HG03439 (cell line): ENCODE measurements at regions not wholly inside any gene's neighbourhood (a gene's known extent, or its start where the extent isn't known, plus 50 kb on each side); places are given as distances from the start of the nearest gene placed in this dataset.
"Not testable (repeated sequence)": the region's sequence is repeated elsewhere in the genome, so short reads cannot be mapped to it uniquely, and the experiment has no call there.

Source experiments
- ATAC-seq: cut with Tn5 transposase; IDR thresholded peaks from one replicate; pipeline ENCODE4 v1.9.1; 2021; ENCODE audit warnings: mild to moderate bottlenecking, moderate library complexity; ENCODE audit not compliant: unreplicated experiment

- no peak for ATAC-seq
Observed at GRCh38 chr3:34570916-34571705, 772.7 kb downstream of the PDCD6IP start.

GRCh38 chr3:34571714-34572113 lies 773.3 kb downstream of the PDCD6IP start:
- no peak for ATAC-seq

GRCh38 chr3:34575776-34576175 lies 777.3 kb downstream of the PDCD6IP start:
- ATAC-seq, result no peak

- ATAC-seq, result no peak
Observed at GRCh38 chr3:34582055-34582454, 783.6 kb downstream of the PDCD6IP start.

GRCh38 chr3:34583451-34583850 lies 785.0 kb downstream of the PDCD6IP start:
- no peak for ATAC-seq

GRCh38 chr3:34584971-34585370 lies 786.5 kb downstream of the PDCD6IP start:
- no peak for ATAC-seq

GRCh38 chr3:34599595-34599994 lies 801.2 kb downstream of the PDCD6IP start:
- ATAC-seq, result no peak

GRCh38 chr3:34619990-34620389 lies 821.6 kb downstream of the PDCD6IP start:
- ATAC-seq, result no peak

GRCh38 chr3:34626699-34627098 lies 828.3 kb downstream of the PDCD6IP start:
- no peak for ATAC-seq

GRCh38 chr3:34634939-34635338 lies 836.5 kb downstream of the PDCD6IP start:
- ATAC-seq, result no peak

- ATAC-seq, result no peak
Observed at GRCh38 chr3:34635352-34635850, 837.0 kb downstream of the PDCD6IP start.

GRCh38 chr3:34646911-34647460 lies 848.6 kb downstream of the PDCD6IP start:
- ATAC-seq, result no peak

- ATAC-seq, result no peak
Observed at GRCh38 chr3:34650131-34650530, 851.7 kb downstream of the PDCD6IP start.

DNA sequence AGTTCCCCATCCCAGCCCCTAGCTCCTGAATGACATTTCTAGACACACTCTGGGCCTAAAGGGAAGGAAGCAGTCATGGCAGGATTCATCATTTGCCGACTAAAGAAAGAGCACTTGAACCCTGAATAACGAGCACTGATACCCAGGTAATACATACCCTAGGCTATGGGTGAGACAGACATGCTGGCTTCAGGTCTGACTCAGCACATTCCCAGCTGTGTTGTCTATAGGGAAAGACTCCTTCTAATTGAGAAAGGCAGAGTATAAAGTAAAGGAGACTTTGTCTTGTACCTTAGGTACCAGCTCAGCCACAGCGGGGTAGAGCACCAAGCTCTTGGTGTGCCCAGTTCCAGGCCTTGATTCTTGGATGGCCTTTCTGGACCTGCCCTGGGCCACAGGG lies 870.5 kb downstream of the PDCD6IP start:
- no peak for ATAC-seq

GRCh38 chr3:34669490-34669889 lies 871.1 kb downstream of the PDCD6IP start:
- no peak for ATAC-seq

DNA sequence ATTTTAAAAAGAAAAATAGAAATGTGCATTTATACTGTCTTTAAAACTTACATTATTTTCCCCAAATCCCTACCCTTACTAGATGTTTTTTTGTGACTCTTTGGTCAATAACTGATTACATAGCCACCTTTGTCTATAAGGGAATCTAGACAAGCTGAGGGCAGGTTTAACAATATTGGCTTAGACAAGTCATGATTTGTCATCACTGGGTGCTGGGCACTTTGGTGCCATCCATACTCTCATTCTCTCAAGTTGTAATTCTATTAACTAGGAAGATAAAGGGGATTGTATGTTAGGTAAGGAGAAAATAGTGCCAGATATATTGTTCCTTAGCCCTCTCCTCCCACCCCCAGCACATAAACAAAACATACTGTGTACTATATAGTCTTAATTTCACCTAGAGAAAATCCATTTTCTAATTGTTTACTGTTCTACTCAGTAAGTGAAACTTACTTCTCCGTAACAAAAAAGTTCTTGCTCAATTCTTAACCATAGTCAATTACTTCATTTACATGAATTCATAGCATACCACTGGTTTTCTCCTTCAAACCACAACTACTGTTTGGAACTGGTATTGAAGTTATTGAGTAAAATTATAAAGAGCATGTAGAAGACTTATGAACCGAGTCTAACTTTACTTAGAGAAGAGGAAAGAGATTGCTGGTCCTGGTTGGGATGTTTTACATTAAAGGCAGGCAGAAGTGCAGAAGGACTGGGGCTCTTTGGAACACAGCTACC lies 877.1 kb downstream of the PDCD6IP start:
- no peak for ATAC-seq

DNA sequence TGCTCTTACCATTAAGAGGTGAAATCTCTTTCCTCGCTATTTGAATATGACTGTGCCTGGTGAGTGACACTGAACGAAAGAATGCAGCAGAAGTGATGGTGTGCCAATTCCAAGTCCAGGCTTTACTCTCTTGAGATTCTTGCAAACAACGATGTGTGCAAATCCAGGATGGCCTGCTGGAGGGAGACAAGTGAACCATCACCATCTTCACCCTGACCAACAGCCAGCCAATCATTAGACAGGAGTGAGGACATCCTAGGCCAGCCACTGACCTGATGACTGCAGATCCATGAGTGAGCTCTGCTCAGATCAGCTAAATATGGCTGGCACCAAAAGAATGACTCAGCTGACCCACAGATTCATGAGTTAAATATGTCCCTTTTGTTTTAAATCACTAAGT lies 878.0 kb downstream of the PDCD6IP start:
- no peak for ATAC-seq

GRCh38 chr3:34678575-34678974 lies 880.1 kb downstream of the PDCD6IP start:
- no peak for ATAC-seq

GRCh38 chr3:34679055-34679454 lies 880.6 kb downstream of the PDCD6IP start:
- not testable (repeated sequence) for ATAC-seq

- ATAC-seq, result no peak
Observed at GRCh38 chr3:34683851-34684250, 885.4 kb downstream of the PDCD6IP start.

DNA sequence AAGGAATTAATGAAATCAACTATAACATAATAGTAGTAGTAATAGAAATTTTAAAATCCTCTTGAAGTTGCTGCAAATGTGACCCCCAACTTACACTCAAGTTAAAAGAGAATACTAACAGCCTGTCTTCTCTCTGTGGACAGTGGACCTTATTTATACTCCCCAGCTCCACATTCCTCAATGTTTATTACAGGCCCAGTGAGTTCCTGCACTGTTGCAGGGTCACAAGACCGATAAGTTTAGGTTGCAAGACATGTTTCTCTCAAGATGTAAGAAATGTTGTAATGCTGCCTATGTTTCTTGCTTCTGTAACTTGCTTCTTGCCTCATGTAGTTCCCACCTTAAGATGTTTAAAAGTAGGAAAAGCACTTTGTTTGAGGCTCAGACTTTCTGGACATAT lies 888.1 kb downstream of the PDCD6IP start:
- ATAC-seq, result no peak

DNA sequence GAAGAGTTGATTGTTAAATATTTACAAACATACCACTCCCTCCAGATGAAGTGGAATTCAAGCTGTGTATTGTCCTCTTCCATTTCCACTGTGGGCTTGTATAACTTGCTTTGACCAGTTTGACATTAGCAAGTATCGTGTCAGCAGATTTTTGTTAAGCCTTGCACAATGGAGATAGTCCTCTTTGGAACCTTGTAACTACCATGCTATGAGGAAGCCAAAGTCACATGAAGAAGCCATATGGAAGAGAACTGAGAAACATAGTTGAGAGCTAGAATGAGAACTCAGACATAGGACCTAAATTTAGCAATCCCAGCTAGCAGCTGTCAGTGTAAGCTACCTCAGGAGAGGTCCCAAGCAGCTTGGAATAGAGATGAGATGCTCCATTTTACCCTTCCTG lies 889.2 kb downstream of the PDCD6IP start:
- ATAC-seq, result no peak
